GM18861 (cell line): ENCODE measurements at regions not wholly inside any gene's neighbourhood (a gene's known extent, or its start where the extent isn't known, plus 50 kb on each side); places are given as distances from the start of the nearest gene placed in this dataset.

ENCODE experiments used
- ATAC-seq: cut with Tn5 transposase; IDR thresholded peaks from one replicate; pipeline ENCODE4 v1.9.1; 2021; ENCODE audit not compliant: unreplicated experiment

GRCh38 chr11:36996795-36997194, 398.8 kb upstream of the RAG2 start:
- ATAC-seq: no peak

- no peak for ATAC-seq
These were observed 396.2 kb upstream of the RAG2 start for GRCh38 chr11:36994208-36994607.

GRCh38 chr11:36988556-36988955, 390.5 kb upstream of the RAG2 start:
- ATAC-seq: no peak

- no peak for ATAC-seq
These were observed 387.5 kb upstream of the RAG2 start for GRCh38 chr11:36985562-36985961.

GRCh38 chr11:36976741-36977140, 378.7 kb upstream of the RAG2 start:
- ATAC-seq: no peak

- ATAC-seq: no peak
These were observed 376.7 kb upstream of the RAG2 start for GRCh38 chr11:36974771-36975170.

GRCh38 chr11:36953976-36954375, 355.9 kb upstream of the RAG2 start:
- ATAC-seq: no peak

- no peak for ATAC-seq
These were observed 350.6 kb upstream of the RAG2 start for GRCh38 chr11:36948460-36949127.

GRCh38 chr11:36945384-36945783, 347.3 kb upstream of the RAG2 start:
- no peak for ATAC-seq

- ATAC-seq: no peak
These were observed 335.4 kb upstream of the RAG2 start for GRCh38 chr11:36933481-36933880.

GRCh38 chr11:36931139-36931538, 333.1 kb upstream of the RAG2 start:
- no peak for ATAC-seq

- ATAC-seq: no peak
These were observed 332.2 kb upstream of the RAG2 start for GRCh38 chr11:36930256-36930655.

GRCh38 chr11:36929401-36929800, 331.4 kb upstream of the RAG2 start:
- ATAC-seq: no peak

GRCh38 chr11:36928621-36929020, 330.6 kb upstream of the RAG2 start:
- no peak for ATAC-seq

- no peak for ATAC-seq
These were observed 301.8 kb upstream of the RAG2 start for GRCh38 chr11:36899800-36900199.

- no peak for ATAC-seq
These were observed 292.8 kb upstream of the RAG2 start for GRCh38 chr11:36890841-36891240.

GRCh38 chr11:36890121-36890679, 292.2 kb upstream of the RAG2 start:
- ATAC-seq: no peak

GRCh38 chr11:36885154-36885553, 287.1 kb upstream of the RAG2 start:
- no peak for ATAC-seq

GRCh38 chr11:36878737-36879136, 280.7 kb upstream of the RAG2 start:
- no peak for ATAC-seq

- ATAC-seq: no peak
These were observed 279.1 kb upstream of the RAG2 start for GRCh38 chr11:36877149-36877548.

- no peak for ATAC-seq
These were observed 278.2 kb upstream of the RAG2 start for GRCh38 chr11:36876266-36876665.

- no peak for ATAC-seq
These were observed 276.3 kb upstream of the RAG2 start for GRCh38 chr11:36874291-36874690.

- no peak for ATAC-seq
These were observed 272.3 kb upstream of the RAG2 start for GRCh38 chr11:36870361-36870760.
